Caco-2 (cell line): ENCODE measurements at regions not wholly inside any gene's neighbourhood (a gene's known extent, or its start where the extent isn't known, plus 50 kb on each side); places are given as distances from the start of the nearest gene placed in this dataset.

Experiments used
- BruUV-seq: library from RNA; stranded (reverse); fragments of 400-500 nt; replicated peaks from 2 replicates; lab custom pipeline; 2021; lab: Mats Ljungman, UMichigan
- CTCF ChIA-PET: fragments of 300-600 bp; sonication (Branson Sonifier 250); formaldehyde crosslinking; loops from one replicate; lab custom pipeline; 2022; ENCODE audit warnings: antibody characterized with exemption; lab: Charles Lee
- POLR2A ChIA-PET: fragments of 300-600 bp; sonication (Branson Sonifier 250); formaldehyde crosslinking; loops from one replicate; lab custom pipeline; 2022; ENCODE audit warnings: antibody characterized with exemption; lab: Charles Lee
- DNase-seq, 2 experiments: peaks; one replicate each; pipeline versions ENCODE4 v3.0.0 to v3.0.0-alpha.2; 2020 to 2022
- H3K27me3 ChIP-seq: replicated peaks from 2 replicates; pipeline ENCODE4 v1.6.0; 2011; ENCODE audit warnings: low read length; ENCODE audit not compliant: control insufficient read depth, insufficient read depth
- H3K36me3 ChIP-seq: 2 replicates; pipeline ENCODE4 v1.5.1; 2011; ENCODE audit warnings: low read length; ENCODE audit not compliant: control insufficient read depth, insufficient read depth
- H3K4me1 ChIP-seq: fragments of 250-450 bp; sonication (Bioruptor Pico); 2 replicates; pipeline ENCODE4 v1.5.1; 2020; ENCODE audit warnings: mild to moderate bottlenecking
- H3K4me3 ChIP-seq: 2 replicates; pipeline ENCODE4 v1.5.1; 2011; ENCODE audit warnings: low read depth, mild to moderate bottlenecking, control low read depth, low read length
- H3K9me3 ChIP-seq: fragments of 250-450 bp; sonication (Bioruptor Pico); 2 replicates; pipeline ENCODE4 v1.5.1; 2020; ENCODE audit warnings: mild to moderate bottlenecking, moderate library complexity
- H3K27ac Mint-ChIP-seq: one replicate; pipeline ENCODE4 v1.8.0; 2022; ENCODE audit warnings: mixed read lengths; ENCODE audit not compliant: unreplicated experiment
- H3K27me3 Mint-ChIP-seq: one replicate; pipeline ENCODE4 v1.8.0; 2022; ENCODE audit warnings: mixed read lengths; ENCODE audit not compliant: insufficient read depth, unreplicated experiment
- H3K36me3 Mint-ChIP-seq: one replicate; pipeline ENCODE4 v1.8.0; 2022; ENCODE audit warnings: mild to moderate bottlenecking, mixed read lengths; ENCODE audit not compliant: insufficient read depth, unreplicated experiment
- H3K4me1 Mint-ChIP-seq: one replicate; pipeline ENCODE4 v1.8.0; 2022; ENCODE audit warnings: low read depth, mixed read lengths; ENCODE audit not compliant: unreplicated experiment
- H3K4me3 Mint-ChIP-seq: one replicate; pipeline ENCODE4 v1.8.0; 2022; ENCODE audit warnings: mild to moderate bottlenecking, moderate library complexity, mixed read lengths; ENCODE audit not compliant: unreplicated experiment
- H3K9me3 Mint-ChIP-seq: one replicate; pipeline ENCODE4 v1.8.0; 2022; ENCODE audit warnings: mixed read lengths; ENCODE audit not compliant: unreplicated experiment
- intact Hi-C: fragments of 100-400 bp; cut with micrococcal nuclease; formaldehyde crosslinking; loops from one replicate; pipeline ENCODE4 v1.10.0; 2022; ENCODE audit not compliant: unreplicated experiment
- TF ChIP-seq, protein P1 (sequence below), 2 experiments: fragments of 200-600 bp in 1 of 2; IDR thresholded peaks; 1 replicate in 1 of 2; 2 replicates in 1 of 2; pipeline versions ENCODE4 v1.5.1 to v1.8.0; 2011 to 2022; ENCODE audit warnings: antibody characterized with exemption in 1 of 2, control low read depth in 1 of 2, inconsistent platforms in 1 of 2, low read depth in 1 of 2, low read length in 1 of 2, mild to moderate bottlenecking in 1 of 2, moderate library complexity in 1 of 2; ENCODE audit not compliant: insufficient read depth in 1 of 2, severe bottlenecking in 1 of 2, unreplicated experiment in 1 of 2

GRCh38 chr4:183808097-183808456, 97.0 kb upstream of the STOX2 start:
- ChIA-PET POLR2A (no interaction called here), CTCF (no interaction called here)
- H3K4me1 ChIP-seq: no peaks in the 10 kb centered on the region
- no peak for DNase-seq
- no peak overlapping the region for H3K27ac Mint-ChIP-seq
- no peaks in the 10 kb centered on the region for H3K27me3 ChIP-seq
- no peak overlapping the region for H3K4me3 Mint-ChIP-seq
- no peak overlapping the region for H3K4me3 ChIP-seq
- no peaks in the 10 kb centered on the region for H3K9me3 ChIP-seq
- H3K36me3 ChIP-seq: no peaks in the 10 kb centered on the region
- intact Hi-C loops: no loop called here
- H3K27me3 Mint-ChIP-seq: no peaks in the 10 kb centered on the region
- H3K9me3 Mint-ChIP-seq: no peaks in the 10 kb centered on the region
- no peaks in the 10 kb centered on the region for H3K4me1 Mint-ChIP-seq
- TF ChIP-seq, protein P1, sequence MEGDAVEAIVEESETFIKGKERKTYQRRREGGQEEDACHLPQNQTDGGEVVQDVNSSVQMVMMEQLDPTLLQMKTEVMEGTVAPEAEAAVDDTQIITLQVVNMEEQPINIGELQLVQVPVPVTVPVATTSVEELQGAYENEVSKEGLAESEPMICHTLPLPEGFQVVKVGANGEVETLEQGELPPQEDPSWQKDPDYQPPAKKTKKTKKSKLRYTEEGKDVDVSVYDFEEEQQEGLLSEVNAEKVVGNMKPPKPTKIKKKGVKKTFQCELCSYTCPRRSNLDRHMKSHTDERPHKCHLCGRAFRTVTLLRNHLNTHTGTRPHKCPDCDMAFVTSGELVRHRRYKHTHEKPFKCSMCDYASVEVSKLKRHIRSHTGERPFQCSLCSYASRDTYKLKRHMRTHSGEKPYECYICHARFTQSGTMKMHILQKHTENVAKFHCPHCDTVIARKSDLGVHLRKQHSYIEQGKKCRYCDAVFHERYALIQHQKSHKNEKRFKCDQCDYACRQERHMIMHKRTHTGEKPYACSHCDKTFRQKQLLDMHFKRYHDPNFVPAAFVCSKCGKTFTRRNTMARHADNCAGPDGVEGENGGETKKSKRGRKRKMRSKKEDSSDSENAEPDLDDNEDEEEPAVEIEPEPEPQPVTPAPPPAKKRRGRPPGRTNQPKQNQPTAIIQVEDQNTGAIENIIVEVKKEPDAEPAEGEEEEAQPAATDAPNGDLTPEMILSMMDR (IDR thresholded peaks at IDR 0.05; ENCODE audit: insufficient read depth in 1 of 2, low read depth in 1 of 2, low read length in 1 of 2, severe bottlenecking in 1 of 2, unreplicated experiment in 1 of 2): no peak
- BruUV-seq: no TSS peak
- no peaks in the 10 kb centered on the region for H3K36me3 Mint-ChIP-seq

DNA sequence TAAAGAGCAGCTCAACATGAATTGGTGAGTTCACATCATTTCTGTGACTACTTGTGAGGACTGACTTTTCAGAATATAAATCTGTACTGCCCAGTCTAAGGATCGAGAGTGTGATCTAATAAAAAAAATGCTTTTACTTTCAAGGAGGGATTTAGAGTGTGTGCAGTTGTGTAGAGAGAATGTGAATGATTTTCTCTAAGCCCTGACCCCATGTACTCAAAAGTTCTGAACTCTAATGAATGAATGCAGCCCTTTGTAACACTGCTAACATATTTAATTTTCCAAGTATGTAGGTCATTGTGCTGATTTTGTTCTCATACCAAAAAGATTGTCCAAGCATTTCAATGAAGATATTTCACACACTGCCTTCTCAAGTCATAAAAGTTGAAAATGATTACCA, 92.5 kb upstream of the STOX2 start:
- no peaks in the 10 kb centered on the region for H3K4me1 ChIP-seq
- ChIA-PET POLR2A (no interaction called here), CTCF (no interaction called here)
- H3K4me3 Mint-ChIP-seq: no peak overlapping the region
- TF ChIP-seq, protein P1 (IDR thresholded peaks at IDR 0.05; ENCODE audit: insufficient read depth in 1 of 2, low read depth in 1 of 2, low read length in 1 of 2, severe bottlenecking in 1 of 2, unreplicated experiment in 1 of 2): no peak
- no peaks in the 10 kb centered on the region for H3K27me3 Mint-ChIP-seq
- BruUV-seq: no TSS peak
- H3K4me3 ChIP-seq: no peak overlapping the region
- H3K36me3 Mint-ChIP-seq: no peaks in the 10 kb centered on the region
- intact Hi-C loops: no loop called here
- H3K9me3 Mint-ChIP-seq: no peaks in the 10 kb centered on the region
- H3K9me3 ChIP-seq: no peaks in the 10 kb centered on the region
- no peaks in the 10 kb centered on the region for H3K36me3 ChIP-seq
- no peak overlapping the region for H3K27ac Mint-ChIP-seq
- H3K27me3 ChIP-seq: no peaks in the 10 kb centered on the region
- DNase-seq: no peak
- H3K4me1 Mint-ChIP-seq: no peaks in the 10 kb centered on the region

DNA sequence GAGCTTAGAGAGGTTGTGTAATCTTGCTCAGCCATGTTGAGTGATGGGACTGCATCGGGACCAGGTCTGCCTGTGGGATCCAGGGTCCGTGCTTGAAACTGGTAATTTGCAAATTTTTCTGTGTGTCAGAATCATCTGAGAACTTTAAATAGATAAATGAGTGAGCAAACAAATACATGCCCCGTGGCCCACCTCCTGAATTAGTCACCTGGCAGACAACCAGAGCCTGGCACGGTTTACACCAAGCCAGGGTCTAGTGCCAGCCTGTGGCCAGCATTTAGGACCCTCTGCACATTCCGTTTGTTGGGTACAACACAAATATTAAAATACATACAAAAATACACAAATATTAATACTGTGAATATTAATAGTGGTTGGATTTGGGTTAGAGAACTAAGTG, 90.6 kb upstream of the STOX2 start:
- Mint-ChIP-seq H3K27me3 (no peaks in the 10 kb centered on the region), H3K36me3 (no peaks in the 10 kb centered on the region), H3K9me3 (no peaks in the 10 kb centered on the region), H3K4me3 (no peak overlapping the region), H3K4me1 (no peaks in the 10 kb centered on the region), H3K27ac (no peak overlapping the region)
- ChIA-PET CTCF (no interaction called here), POLR2A (no interaction called here)
- TF ChIP-seq, protein P1 (IDR thresholded peaks at IDR 0.05; ENCODE audit: insufficient read depth in 1 of 2, low read depth in 1 of 2, low read length in 1 of 2, severe bottlenecking in 1 of 2, unreplicated experiment in 1 of 2): no peak
- Histone ChIP-seq H3K4me3 (no peak overlapping the region), H3K36me3 (no peaks in the 10 kb centered on the region), H3K4me1 (no peaks in the 10 kb centered on the region), H3K9me3 (no peaks in the 10 kb centered on the region), H3K27me3 (no peaks in the 10 kb centered on the region)
- no peak for DNase-seq
- no TSS peak for BruUV-seq
- intact Hi-C loops: no loop called here
